ENCODE measurements at regions not wholly inside any gene's neighbourhood (a gene's known extent, or its start where the extent isn't known, plus 50 kb on each side); places are given as distances from the start of the nearest gene placed in this dataset.

GRCh38 chr22:27260087-27260698, 541.4 kb downstream of the MN1 start:
- TF ChIP-seq CTCF (IDR thresholded peaks at IDR 0.05; ENCODE audit: low read length) (no peak), EZH2 (IDR thresholded peaks at IDR 0.05; ENCODE audit: borderline replicate concordance, low read length) (no peak)

Data from OCI-LY1 (cell line).